ENCODE measurements at regions not wholly inside any gene's neighbourhood (a gene's known extent, or its start where the extent isn't known, plus 50 kb on each side); places are given as distances from the start of the nearest gene placed in this dataset.

GRCh38 chr17:69818467-69818866, 256.6 kb upstream of the KCNJ16 start:
- Histone ChIP-seq H3K9me3 (peaks cover 35% of the 10 kb centered on the region), H3K36me3 (0 out of 2 replicates have a peak, but pooled peaks cover 8% of the 10 kb centered on the region), H3K27me3 (no peaks in the 10 kb centered on the region), H4K20me1 (no peaks in the 10 kb centered on the region), H3K4me3 (no peak overlapping the region), H3K4me2 (no peak overlapping the region), H3K9ac (no peak overlapping the region), H3K4me1 (0 out of 2 replicates have a peak, but pooled peaks cover 11% of the 10 kb centered on the region), H3K27ac (no peak overlapping the region)
- no peak for TF ChIP-seq Cebpa-rat (IDR thresholded peaks at IDR 0.05)

- Histone ChIP-seq H3K27me3 (no peaks in the 10 kb centered on the region), H4K20me1 (no peaks in the 10 kb centered on the region), H3K9ac (no peak overlapping the region), H3K4me3 (no peak overlapping the region), H3K9me3 (peaks cover 35% of the 10 kb centered on the region), H3K36me3 (0 out of 2 replicates have a peak, but pooled peaks cover 8% of the 10 kb centered on the region), H3K27ac (no peak overlapping the region), H3K4me1 (0 out of 2 replicates have a peak, but pooled peaks cover 11% of the 10 kb centered on the region), H3K4me2 (no peak overlapping the region)
- TF ChIP-seq Cebpa-rat (IDR thresholded peaks at IDR 0.05) = no peak
Measured at GRCh38 chr17:69819316-69820087, 255.5 kb upstream of the KCNJ16 start.

- peaks cover 40% of the 10 kb centered on the region for H3K9me3 ChIP-seq
- no peak for TF ChIP-seq Cebpa-rat (IDR thresholded peaks at IDR 0.05)
- no peaks in the 10 kb centered on the region for H4K20me1 ChIP-seq
- 0 out of 2 replicates have a peak, but pooled peaks cover 11% of the 10 kb centered on the region for H3K4me1 ChIP-seq
- H3K4me3 ChIP-seq = no peak overlapping the region
- H3K27me3 ChIP-seq = no peaks in the 10 kb centered on the region
- 0 out of 2 replicates have a peak, but pooled peaks cover 8% of the 10 kb centered on the region for H3K36me3 ChIP-seq
- H3K27ac ChIP-seq = no peak overlapping the region
- no peak overlapping the region for H3K9ac ChIP-seq
- no peak overlapping the region for H3K4me2 ChIP-seq
Measured at GRCh38 chr17:69820876-69821473, 254.1 kb upstream of the KCNJ16 start.

- no peaks in the 10 kb centered on the region for H3K27me3 ChIP-seq
- H3K4me2 ChIP-seq = no peak overlapping the region
- H3K4me1 ChIP-seq = 0 out of 2 replicates have a peak, but pooled peaks cover 11% of the 10 kb centered on the region
- H3K4me3 ChIP-seq = no peak overlapping the region
- no peak overlapping the region for H3K27ac ChIP-seq
- H3K9ac ChIP-seq = no peak overlapping the region
- no peaks in the 10 kb centered on the region for H4K20me1 ChIP-seq
- TF ChIP-seq Cebpa-rat (IDR thresholded peaks at IDR 0.05) = no peak
- H3K36me3 ChIP-seq = 0 out of 2 replicates have a peak, but pooled peaks cover 8% of the 10 kb centered on the region
- peaks cover 38% of the 10 kb centered on the region for H3K9me3 ChIP-seq
Measured at GRCh38 chr17:69822314-69822875, 252.6 kb upstream of the KCNJ16 start.

GRCh38 chr17:69828087-69828486, 246.9 kb upstream of the KCNJ16 start:
- no peak overlapping the region for H3K4me3 ChIP-seq
- no peak for TF ChIP-seq Cebpa-rat (IDR thresholded peaks at IDR 0.05)
- peaks cover 10% of the 10 kb centered on the region; the same call in 1 of the 2 replicates for H3K9me3 ChIP-seq
- no peak overlapping the region for H3K4me2 ChIP-seq
- no peaks in the 10 kb centered on the region for H3K27me3 ChIP-seq
- no peaks in the 10 kb centered on the region for H4K20me1 ChIP-seq
- H3K36me3 ChIP-seq = no peaks in the 10 kb centered on the region
- H3K9ac ChIP-seq = no peak overlapping the region
- H3K27ac ChIP-seq = no peak overlapping the region
- H3K4me1 ChIP-seq = no peaks in the 10 kb centered on the region

- no peak for TF ChIP-seq Cebpa-rat (IDR thresholded peaks at IDR 0.05)
- no peak overlapping the region for H3K4me3 ChIP-seq
- H3K4me1 ChIP-seq = no peaks in the 10 kb centered on the region
- H3K27ac ChIP-seq = no peak overlapping the region
- H3K9me3 ChIP-seq = 0 out of 2 replicates have a peak, but pooled peaks cover 5% of the 10 kb centered on the region
- H3K9ac ChIP-seq = no peak overlapping the region
- H3K4me2 ChIP-seq = no peak overlapping the region
- no peaks in the 10 kb centered on the region for H4K20me1 ChIP-seq
- no peaks in the 10 kb centered on the region for H3K36me3 ChIP-seq
- no peaks in the 10 kb centered on the region for H3K27me3 ChIP-seq
Measured at GRCh38 chr17:69834494-69834893, 240.5 kb upstream of the KCNJ16 start.

- H3K27ac ChIP-seq = no peak overlapping the region
- no peak overlapping the region for H3K4me2 ChIP-seq
- no peaks in the 10 kb centered on the region for H3K27me3 ChIP-seq
- no peak overlapping the region for H3K4me3 ChIP-seq
- no peak for TF ChIP-seq Cebpa-rat (IDR thresholded peaks at IDR 0.05)
- no peaks in the 10 kb centered on the region for H3K4me1 ChIP-seq
- H3K36me3 ChIP-seq = no peaks in the 10 kb centered on the region
- H3K9ac ChIP-seq = no peak overlapping the region
- no peaks in the 10 kb centered on the region for H3K9me3 ChIP-seq
- no peaks in the 10 kb centered on the region for H4K20me1 ChIP-seq
Measured at GRCh38 chr17:69851736-69852135, 223.3 kb upstream of the KCNJ16 start.

GRCh38 chr17:69853541-69854224, 221.3 kb upstream of the KCNJ16 start:
- no peaks in the 10 kb centered on the region for H3K27me3 ChIP-seq
- no peak overlapping the region for H3K4me2 ChIP-seq
- peaks cover 3% of the 10 kb centered on the region for H3K9me3 ChIP-seq
- no peak overlapping the region for H3K9ac ChIP-seq
- H3K4me1 ChIP-seq = no peaks in the 10 kb centered on the region
- no peaks in the 10 kb centered on the region for H4K20me1 ChIP-seq
- H3K4me3 ChIP-seq = no peak overlapping the region
- TF ChIP-seq Cebpa-rat (IDR thresholded peaks at IDR 0.05) = no peak
- no peaks in the 10 kb centered on the region for H3K36me3 ChIP-seq
- H3K27ac ChIP-seq = no peak overlapping the region

GRCh38 chr17:69854225-69854780, 220.7 kb upstream of the KCNJ16 start:
- Histone ChIP-seq H3K4me1 (no peaks in the 10 kb centered on the region), H3K27ac (no peak overlapping the region), H3K9ac (no peak overlapping the region), H4K20me1 (no peaks in the 10 kb centered on the region), H3K36me3 (no peaks in the 10 kb centered on the region), H3K4me2 (no peak overlapping the region), H3K9me3 (peaks cover 6% of the 10 kb centered on the region), H3K4me3 (no peak overlapping the region), H3K27me3 (no peaks in the 10 kb centered on the region)
- no peak for TF ChIP-seq Cebpa-rat (IDR thresholded peaks at IDR 0.05)
